ENCODE measurements at regions not wholly inside any gene's neighbourhood (a gene's known extent, or its start where the extent isn't known, plus 50 kb on each side); places are given as distances from the start of the nearest gene placed in this dataset.

GRCh38 chr6:147759536-147759935, 251.0 kb downstream of the SAMD5 start:
- H3K27ac Mint-ChIP-seq, result no peak overlapping the region
- H3K4me1 Mint-ChIP-seq, result no peaks in the 10 kb centered on the region
- no peak for DNase-seq
- H3K9me3 Mint-ChIP-seq, result peaks cover 6% of the 10 kb centered on the region
- intact Hi-C loops (cut with micrococcal nuclease), result no loop called here
- TF ChIP-seq CTCF (IDR thresholded peaks at IDR 0.05), result no peak
- no peaks in the 10 kb centered on the region for H3K27me3 Mint-ChIP-seq
- ChIA-PET CTCF (no interaction called here), POLR2A (no interaction called here)
- no peak for ATAC-seq (ENCODE audit: low read depth)
- H3K4me3 Mint-ChIP-seq, result no peak overlapping the region
- no peaks in the 10 kb centered on the region for H3K36me3 Mint-ChIP-seq (ENCODE audit: low read depth)

- POLR2A ChIA-PET, result no interaction called here
- no peak for TF ChIP-seq CTCF (IDR thresholded peaks at IDR 0.05)
- H3K4me3 Mint-ChIP-seq, result no peak overlapping the region
- ATAC-seq (ENCODE audit: low read depth) (no peak), DNase-seq (no peak)
- no peaks in the 10 kb centered on the region for H3K4me1 Mint-ChIP-seq
- no peaks in the 10 kb centered on the region for H3K9me3 Mint-ChIP-seq
- CTCF ChIA-PET, result no interaction called here
- intact Hi-C loops (cut with micrococcal nuclease), result no loop called here
- H3K27me3 Mint-ChIP-seq, result no peaks in the 10 kb centered on the region
- no peak overlapping the region for H3K27ac Mint-ChIP-seq
- no peaks in the 10 kb centered on the region for H3K36me3 Mint-ChIP-seq (ENCODE audit: low read depth)
These were observed 257.1 kb downstream of the SAMD5 start for GRCh38 chr6:147765541-147765940.

GRCh38 chr6:147768969-147769368, 260.5 kb downstream of the SAMD5 start:
- Mint-ChIP-seq H3K36me3 (ENCODE audit: low read depth) (no peaks in the 10 kb centered on the region), H3K4me3 (no peak overlapping the region), H3K27me3 (no peaks in the 10 kb centered on the region), H3K9me3 (no peaks in the 10 kb centered on the region), H3K27ac (no peak overlapping the region), H3K4me1 (no peaks in the 10 kb centered on the region)
- TF ChIP-seq CTCF (IDR thresholded peaks at IDR 0.05), result no peak
- ATAC-seq (ENCODE audit: low read depth) (no peak), DNase-seq (no peak)
- intact Hi-C loops (cut with micrococcal nuclease), result no loop called here
- CTCF ChIA-PET, result no interaction called here
- POLR2A ChIA-PET, result no interaction called here

GRCh38 chr6:147769496-147770087, 261.1 kb downstream of the SAMD5 start:
- Mint-ChIP-seq H3K9me3 (no peaks in the 10 kb centered on the region), H3K4me1 (no peaks in the 10 kb centered on the region), H3K27ac (no peak overlapping the region), H3K36me3 (ENCODE audit: low read depth) (no peaks in the 10 kb centered on the region), H3K4me3 (no peak overlapping the region), H3K27me3 (no peaks in the 10 kb centered on the region)
- ChIA-PET CTCF (no interaction called here), POLR2A (no interaction called here)
- TF ChIP-seq CTCF (IDR thresholded peaks at IDR 0.05), result no peak
- intact Hi-C loops (cut with micrococcal nuclease), result no loop called here
- no peak for ATAC-seq (ENCODE audit: low read depth)
- DNase-seq, result no peak

GRCh38 chr6:147770221-147770620, 261.7 kb downstream of the SAMD5 start:
- intact Hi-C loops (cut with micrococcal nuclease), result no loop called here

More at GRCh38 chr6:147770221-147770620, 261.7 kb downstream of the SAMD5 start:
- Mint-ChIP-seq H3K4me1 (no peaks in the 10 kb centered on the region), H3K4me3 (no peak overlapping the region), H3K36me3 (ENCODE audit: low read depth) (no peaks in the 10 kb centered on the region), H3K9me3 (no peaks in the 10 kb centered on the region), H3K27ac (no peak overlapping the region), H3K27me3 (no peaks in the 10 kb centered on the region)
- no peak for TF ChIP-seq CTCF (IDR thresholded peaks at IDR 0.05)
- ChIA-PET POLR2A (no interaction called here), CTCF (no interaction called here)
- DNase-seq (no peak), ATAC-seq (ENCODE audit: low read depth) (no peak)
